ENCODE measurements at regions not wholly inside any gene's neighbourhood (a gene's known extent, or its start where the extent isn't known, plus 50 kb on each side); places are given as distances from the start of the nearest gene placed in this dataset.

DNA sequence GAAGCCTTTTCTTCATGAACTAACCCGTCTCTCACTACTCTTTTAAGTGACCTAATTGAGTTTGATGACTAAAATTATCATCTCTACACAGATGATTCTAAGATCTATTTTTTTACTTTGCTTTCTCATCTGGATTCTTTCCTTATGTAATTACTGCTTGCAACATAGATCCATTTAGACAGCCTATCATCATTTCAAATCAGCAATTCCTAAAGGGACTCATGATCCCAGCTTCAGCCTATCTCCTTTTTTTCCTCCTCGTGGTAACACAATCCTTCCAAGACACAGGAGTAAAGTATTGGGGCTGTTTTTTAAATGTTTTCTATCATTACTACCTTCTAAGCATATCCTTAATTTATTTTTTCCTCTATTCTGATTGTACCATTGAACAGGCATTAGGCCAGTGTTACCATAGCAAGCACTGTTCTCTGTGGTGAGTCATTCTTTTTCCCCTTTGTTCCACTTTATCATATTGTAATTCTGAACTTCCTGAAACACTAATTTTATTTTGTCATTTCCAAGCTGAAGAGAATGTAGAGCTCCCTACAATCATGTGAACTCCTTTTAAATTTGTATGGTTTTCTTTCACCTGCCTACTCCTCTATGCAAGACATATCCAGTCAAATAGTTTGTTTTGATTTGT is 190.4 kb upstream of the FAR2 start:
- TF ChIP-seq, protein P1, sequence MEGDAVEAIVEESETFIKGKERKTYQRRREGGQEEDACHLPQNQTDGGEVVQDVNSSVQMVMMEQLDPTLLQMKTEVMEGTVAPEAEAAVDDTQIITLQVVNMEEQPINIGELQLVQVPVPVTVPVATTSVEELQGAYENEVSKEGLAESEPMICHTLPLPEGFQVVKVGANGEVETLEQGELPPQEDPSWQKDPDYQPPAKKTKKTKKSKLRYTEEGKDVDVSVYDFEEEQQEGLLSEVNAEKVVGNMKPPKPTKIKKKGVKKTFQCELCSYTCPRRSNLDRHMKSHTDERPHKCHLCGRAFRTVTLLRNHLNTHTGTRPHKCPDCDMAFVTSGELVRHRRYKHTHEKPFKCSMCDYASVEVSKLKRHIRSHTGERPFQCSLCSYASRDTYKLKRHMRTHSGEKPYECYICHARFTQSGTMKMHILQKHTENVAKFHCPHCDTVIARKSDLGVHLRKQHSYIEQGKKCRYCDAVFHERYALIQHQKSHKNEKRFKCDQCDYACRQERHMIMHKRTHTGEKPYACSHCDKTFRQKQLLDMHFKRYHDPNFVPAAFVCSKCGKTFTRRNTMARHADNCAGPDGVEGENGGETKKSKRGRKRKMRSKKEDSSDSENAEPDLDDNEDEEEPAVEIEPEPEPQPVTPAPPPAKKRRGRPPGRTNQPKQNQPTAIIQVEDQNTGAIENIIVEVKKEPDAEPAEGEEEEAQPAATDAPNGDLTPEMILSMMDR (IDR thresholded peaks at IDR 0.05): no peak
- no peak for TF ChIP-seq POLR2AphosphoS5 (IDR thresholded peaks at IDR 0.05)
- no peak for TF ChIP-seq POLR2A (IDR thresholded peaks at IDR 0.05)
